ENCODE measurements at regions not wholly inside any gene's neighbourhood (a gene's known extent, or its start where the extent isn't known, plus 50 kb on each side); places are given as distances from the start of the nearest gene placed in this dataset.

GRCh38 chr1:55323760-55324159, 108.6 kb upstream of the USP24 start:
- TF ChIP-seq FOXM1 (IDR thresholded peaks at IDR 0.05; ENCODE audit: borderline replicate concordance, low read depth) (no peak), TAF1 (IDR thresholded peaks at IDR 0.05; ENCODE audit: low read depth) (no peak), ZBTB7A (IDR thresholded peaks at IDR 0.05; ENCODE audit: low read depth) (no peak), TEAD4 (IDR thresholded peaks at IDR 0.05) (no peak), TCF12 (IDR thresholded peaks at IDR 0.05; ENCODE audit: low read depth) (no peak), CREB1 (IDR thresholded peaks at IDR 0.05; ENCODE audit: low read depth) (no peak), EP300 (IDR thresholded peaks at IDR 0.05; ENCODE audit: borderline replicate concordance) (no peak), RAD21 (IDR thresholded peaks at IDR 0.05; ENCODE audit: low read depth) (no peak), EGR1 (IDR thresholded peaks at IDR 0.05) (no peak), YY1 (IDR thresholded peaks at IDR 0.05; ENCODE audit: low read depth) (no peak), CEBPB (IDR thresholded peaks at IDR 0.05) (no peak)
- TF ChIP-seq, protein P1, sequence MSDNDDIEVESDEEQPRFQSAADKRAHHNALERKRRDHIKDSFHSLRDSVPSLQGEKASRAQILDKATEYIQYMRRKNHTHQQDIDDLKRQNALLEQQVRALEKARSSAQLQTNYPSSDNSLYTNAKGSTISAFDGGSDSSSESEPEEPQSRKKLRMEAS (IDR thresholded peaks at IDR 0.05), result no peak
- TF ChIP-seq, protein P2, sequence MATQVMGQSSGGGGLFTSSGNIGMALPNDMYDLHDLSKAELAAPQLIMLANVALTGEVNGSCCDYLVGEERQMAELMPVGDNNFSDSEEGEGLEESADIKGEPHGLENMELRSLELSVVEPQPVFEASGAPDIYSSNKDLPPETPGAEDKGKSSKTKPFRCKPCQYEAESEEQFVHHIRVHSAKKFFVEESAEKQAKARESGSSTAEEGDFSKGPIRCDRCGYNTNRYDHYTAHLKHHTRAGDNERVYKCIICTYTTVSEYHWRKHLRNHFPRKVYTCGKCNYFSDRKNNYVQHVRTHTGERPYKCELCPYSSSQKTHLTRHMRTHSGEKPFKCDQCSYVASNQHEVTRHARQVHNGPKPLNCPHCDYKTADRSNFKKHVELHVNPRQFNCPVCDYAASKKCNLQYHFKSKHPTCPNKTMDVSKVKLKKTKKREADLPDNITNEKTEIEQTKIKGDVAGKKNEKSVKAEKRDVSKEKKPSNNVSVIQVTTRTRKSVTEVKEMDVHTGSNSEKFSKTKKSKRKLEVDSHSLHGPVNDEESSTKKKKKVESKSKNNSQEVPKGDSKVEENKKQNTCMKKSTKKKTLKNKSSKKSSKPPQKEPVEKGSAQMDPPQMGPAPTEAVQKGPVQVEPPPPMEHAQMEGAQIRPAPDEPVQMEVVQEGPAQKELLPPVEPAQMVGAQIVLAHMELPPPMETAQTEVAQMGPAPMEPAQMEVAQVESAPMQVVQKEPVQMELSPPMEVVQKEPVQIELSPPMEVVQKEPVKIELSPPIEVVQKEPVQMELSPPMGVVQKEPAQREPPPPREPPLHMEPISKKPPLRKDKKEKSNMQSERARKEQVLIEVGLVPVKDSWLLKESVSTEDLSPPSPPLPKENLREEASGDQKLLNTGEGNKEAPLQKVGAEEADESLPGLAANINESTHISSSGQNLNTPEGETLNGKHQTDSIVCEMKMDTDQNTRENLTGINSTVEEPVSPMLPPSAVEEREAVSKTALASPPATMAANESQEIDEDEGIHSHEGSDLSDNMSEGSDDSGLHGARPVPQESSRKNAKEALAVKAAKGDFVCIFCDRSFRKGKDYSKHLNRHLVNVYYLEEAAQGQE (IDR thresholded peaks at IDR 0.05; ENCODE audit: low read depth), result no peak

DNA sequence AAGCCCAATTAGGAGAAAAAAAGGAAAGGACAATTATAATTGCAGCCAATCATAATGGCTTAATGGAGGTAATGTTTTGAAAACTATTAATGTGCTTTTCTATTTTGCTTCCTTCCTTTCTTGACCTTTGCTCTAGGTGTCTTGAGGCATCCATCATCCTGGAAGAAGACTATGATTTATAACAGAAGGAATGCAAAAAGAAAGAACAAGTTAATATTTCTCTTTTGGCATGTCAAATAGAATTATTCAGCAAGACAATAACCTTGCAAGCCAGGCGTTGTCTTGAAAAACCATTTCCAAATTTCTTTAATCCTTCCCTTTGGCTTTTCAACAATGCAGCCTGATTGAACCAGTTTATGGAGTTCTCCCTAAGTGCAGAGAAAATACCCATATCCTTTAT, 107.7 kb upstream of the USP24 start:
- TF ChIP-seq TCF12 (IDR thresholded peaks at IDR 0.05; ENCODE audit: low read depth), result no peak
- TF ChIP-seq EP300 (IDR thresholded peaks at IDR 0.05; ENCODE audit: borderline replicate concordance), result no peak
- TF ChIP-seq TAF1 (IDR thresholded peaks at IDR 0.05; ENCODE audit: low read depth), result no peak
- TF ChIP-seq FOXM1 (IDR thresholded peaks at IDR 0.05; ENCODE audit: borderline replicate concordance, low read depth), result no peak
- TF ChIP-seq USF1 (IDR thresholded peaks at IDR 0.05), result no peak
- no peak for TF ChIP-seq RAD21 (IDR thresholded peaks at IDR 0.05; ENCODE audit: low read depth)
- no peak for TF ChIP-seq YY1 (IDR thresholded peaks at IDR 0.05; ENCODE audit: low read depth)
- TF ChIP-seq, protein P1 (IDR thresholded peaks at IDR 0.05), result no peak
- TF ChIP-seq NFIC (IDR thresholded peaks at IDR 0.05), result no peak
- no peak for TF ChIP-seq ZBTB7A (IDR thresholded peaks at IDR 0.05; ENCODE audit: low read depth)

- TF ChIP-seq CREB1 (IDR thresholded peaks at IDR 0.05; ENCODE audit: low read depth) (no peak), CEBPB (IDR thresholded peaks at IDR 0.05) (no peak), TEAD4 (IDR thresholded peaks at IDR 0.05) (no peak), TCF12 (IDR thresholded peaks at IDR 0.05; ENCODE audit: low read depth) (no peak), EP300 (IDR thresholded peaks at IDR 0.05; ENCODE audit: borderline replicate concordance) (no peak), USF1 (IDR thresholded peaks at IDR 0.05) (no peak), RAD21 (IDR thresholded peaks at IDR 0.05; ENCODE audit: low read depth) (no peak), FOXM1 (IDR thresholded peaks at IDR 0.05; ENCODE audit: borderline replicate concordance, low read depth) (no peak), TAF1 (IDR thresholded peaks at IDR 0.05; ENCODE audit: low read depth) (no peak), EGR1 (IDR thresholded peaks at IDR 0.05) (no peak), NFIC (IDR thresholded peaks at IDR 0.05) (no peak), ZBTB7A (IDR thresholded peaks at IDR 0.05; ENCODE audit: low read depth) (no peak), YY1 (IDR thresholded peaks at IDR 0.05; ENCODE audit: low read depth) (no peak)
- TF ChIP-seq, protein P2 (IDR thresholded peaks at IDR 0.05; ENCODE audit: low read depth), result no peak
- TF ChIP-seq, protein P1 (IDR thresholded peaks at IDR 0.05), result no peak
These were observed 106.8 kb upstream of the USP24 start for GRCh38 chr1:55321942-55322341.

DNA sequence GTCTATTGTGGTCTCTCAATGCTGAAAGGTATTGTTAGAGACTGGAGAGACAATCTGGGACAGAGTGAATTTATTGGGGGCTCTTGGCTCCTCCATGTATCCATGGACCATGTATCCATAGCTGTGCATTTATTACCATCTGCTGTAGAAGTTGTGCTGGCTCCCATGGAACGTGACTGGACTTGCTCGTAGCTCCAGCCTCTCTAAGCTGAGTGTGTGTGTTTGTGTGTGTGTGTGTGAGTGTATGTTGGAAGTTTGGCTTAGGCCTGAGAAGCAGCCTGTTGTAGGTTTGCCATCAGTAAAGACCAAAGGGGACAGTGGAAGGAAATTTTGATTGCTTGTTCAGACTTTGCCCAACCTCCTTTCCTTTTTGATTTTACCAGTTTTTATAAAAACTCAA, 105.7 kb upstream of the USP24 start:
- no peak for TF ChIP-seq RAD21 (IDR thresholded peaks at IDR 0.05; ENCODE audit: low read depth)
- no peak for TF ChIP-seq USF1 (IDR thresholded peaks at IDR 0.05)
- TF ChIP-seq EP300 (IDR thresholded peaks at IDR 0.05; ENCODE audit: borderline replicate concordance), result no peak
- TF ChIP-seq YY1 (IDR thresholded peaks at IDR 0.05; ENCODE audit: low read depth), result no peak
- no peak for TF ChIP-seq TCF12 (IDR thresholded peaks at IDR 0.05; ENCODE audit: low read depth)
- TF ChIP-seq, protein P2 (IDR thresholded peaks at IDR 0.05; ENCODE audit: low read depth), result no peak
- TF ChIP-seq, protein P1 (IDR thresholded peaks at IDR 0.05), result no peak
- TF ChIP-seq TEAD4 (IDR thresholded peaks at IDR 0.05), result no peak
- no peak for TF ChIP-seq CEBPB (IDR thresholded peaks at IDR 0.05)
